T follicular helper cell (primary cell): ENCODE measurements at regions not wholly inside any gene's neighbourhood (a gene's known extent, or its start where the extent isn't known, plus 50 kb on each side); places are given as distances from the start of the nearest gene placed in this dataset.

Experiments
- DNase-seq: peaks from one replicate; pipeline ENCODE4 v3.0.0-alpha.2; 2020; ENCODE audit warnings: low read depth

DNA sequence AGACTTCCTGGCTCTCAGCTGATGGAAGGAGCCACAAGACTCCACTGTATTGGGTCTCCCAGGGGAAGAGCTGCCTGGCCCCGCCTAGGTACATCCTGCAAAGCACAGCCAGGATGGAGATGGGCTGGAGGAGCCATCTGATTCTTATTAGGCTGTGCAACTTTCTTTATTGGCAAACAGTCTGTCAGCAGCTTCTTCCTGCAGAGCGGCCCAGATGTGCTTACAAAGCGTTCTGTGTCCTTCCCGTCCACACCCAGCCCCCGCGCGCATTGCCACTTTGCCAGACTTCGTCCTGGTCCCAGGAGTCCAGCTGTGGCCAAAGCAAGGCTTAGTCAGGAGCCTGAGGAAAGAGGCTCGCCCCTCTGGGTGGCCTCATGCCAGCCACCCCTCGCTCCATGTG lies 409.3 kb downstream of the ZNF536 start:
- DNase-seq, result no peak

DNA sequence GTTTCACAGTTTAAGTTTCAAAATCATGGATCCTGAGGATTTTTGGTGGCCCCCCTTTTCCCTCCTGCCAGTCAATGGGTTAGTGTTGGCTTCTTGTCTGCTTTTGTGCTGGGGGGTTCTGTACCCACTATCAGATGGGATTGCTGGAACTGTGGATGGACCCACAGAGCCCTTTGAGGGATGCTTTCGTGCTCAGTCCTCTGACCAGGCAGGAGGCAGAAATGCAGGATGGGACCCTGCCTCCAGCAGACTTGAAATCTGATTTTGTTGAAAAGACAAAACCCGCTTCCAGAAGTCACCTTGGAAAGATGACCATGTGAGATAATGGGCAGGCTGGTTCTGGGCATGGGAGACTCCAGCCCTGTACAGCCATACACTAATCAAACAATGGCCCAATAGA lies 408.9 kb downstream of the ZNF536 start:
- DNase-seq, result no peak

DNA sequence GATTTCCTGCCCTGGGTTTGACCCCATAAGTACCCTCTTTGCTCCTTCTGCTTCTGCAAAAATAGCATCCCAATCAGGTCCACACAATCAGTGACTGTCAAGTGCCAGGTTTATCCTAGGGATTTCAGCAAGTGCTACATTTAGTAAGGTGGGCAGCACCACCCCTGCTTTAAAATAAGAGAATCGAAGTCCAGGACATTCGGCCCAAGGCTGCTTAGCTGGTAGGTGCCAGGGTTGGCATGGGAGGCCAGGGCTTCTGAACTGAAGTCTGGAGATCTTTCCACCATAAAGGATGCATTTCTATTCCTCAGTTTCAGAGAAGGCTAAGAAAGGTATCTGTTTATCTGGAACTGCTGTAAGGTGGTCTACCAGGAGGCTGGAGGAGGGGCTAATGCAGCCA lies 408.3 kb downstream of the ZNF536 start:
- DNase-seq, result no peak

DNA sequence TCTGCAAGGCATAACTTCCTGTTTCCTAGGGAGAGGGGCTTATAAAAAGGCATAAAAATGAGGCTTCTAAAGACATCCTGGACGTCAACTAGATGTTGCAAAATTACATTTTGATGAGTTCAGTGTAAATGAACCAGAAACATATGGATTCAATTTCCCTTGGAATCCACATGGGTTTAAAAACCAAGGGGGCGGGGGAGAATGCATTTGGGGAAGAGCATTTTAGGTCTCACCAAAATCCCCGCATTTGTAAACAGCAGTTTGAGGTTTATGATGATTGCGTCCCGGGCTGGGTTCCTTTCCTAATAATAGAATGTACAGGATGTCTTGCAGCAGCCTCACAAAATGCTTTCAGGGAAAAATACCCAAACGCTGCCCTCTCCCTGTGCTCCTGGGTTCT lies 407.8 kb downstream of the ZNF536 start:
- no peak for DNase-seq

DNA sequence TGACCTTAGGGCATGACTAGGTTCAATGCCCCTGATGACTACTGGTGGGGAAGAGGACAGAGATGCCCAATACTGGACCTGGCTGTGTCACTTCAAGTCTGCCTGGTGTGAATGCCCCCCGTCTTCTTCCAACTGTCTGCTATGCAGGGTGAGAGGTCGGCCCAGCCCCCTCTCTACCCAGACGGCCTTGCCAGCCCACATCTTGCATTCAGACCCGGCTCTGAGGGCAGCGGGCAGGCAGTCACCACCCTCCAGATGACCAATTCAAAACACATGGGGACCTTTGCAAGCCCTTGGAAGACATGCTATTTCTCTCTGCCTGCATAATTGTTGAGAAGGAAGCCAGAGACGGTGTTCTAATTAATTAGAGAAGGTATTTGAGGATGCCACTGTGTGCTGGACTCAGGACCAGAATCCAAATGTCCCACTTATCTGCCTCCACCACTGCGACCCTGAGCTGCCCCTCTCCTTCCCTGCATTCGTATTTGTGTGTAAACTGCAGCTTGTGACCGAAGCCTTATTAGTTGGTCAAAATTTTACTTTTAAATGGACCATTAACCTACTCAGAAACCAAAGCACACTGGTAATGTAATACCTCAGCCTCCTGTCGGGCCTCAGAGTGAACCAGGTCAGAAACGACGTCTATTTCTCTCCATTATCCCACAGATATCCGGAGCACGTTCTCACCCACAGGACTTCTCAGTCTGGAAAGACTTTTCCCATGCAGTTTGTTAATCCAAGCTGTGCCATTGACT lies 407.0 kb downstream of the ZNF536 start:
- no peak for DNase-seq

DNA sequence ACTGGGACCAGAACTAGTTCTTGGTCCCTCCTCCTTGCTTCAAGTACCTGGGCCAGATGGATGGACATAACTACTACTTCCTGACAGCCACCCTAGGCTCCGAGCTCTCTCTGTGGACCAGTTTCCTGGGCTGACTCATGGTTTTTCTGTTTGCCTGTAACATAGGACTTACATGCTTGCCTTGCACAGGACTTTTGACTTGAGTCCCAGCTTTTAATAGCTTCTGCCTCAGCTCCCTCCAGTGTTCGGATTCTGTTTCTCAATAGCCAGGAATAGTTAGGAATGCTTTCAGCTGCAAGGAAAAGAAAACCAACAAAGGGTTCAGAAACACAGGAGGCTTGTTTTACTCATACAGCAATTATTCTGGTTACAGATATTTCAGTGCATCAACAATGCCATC lies 405.9 kb downstream of the ZNF536 start:
- DNase-seq, result no peak

DNA sequence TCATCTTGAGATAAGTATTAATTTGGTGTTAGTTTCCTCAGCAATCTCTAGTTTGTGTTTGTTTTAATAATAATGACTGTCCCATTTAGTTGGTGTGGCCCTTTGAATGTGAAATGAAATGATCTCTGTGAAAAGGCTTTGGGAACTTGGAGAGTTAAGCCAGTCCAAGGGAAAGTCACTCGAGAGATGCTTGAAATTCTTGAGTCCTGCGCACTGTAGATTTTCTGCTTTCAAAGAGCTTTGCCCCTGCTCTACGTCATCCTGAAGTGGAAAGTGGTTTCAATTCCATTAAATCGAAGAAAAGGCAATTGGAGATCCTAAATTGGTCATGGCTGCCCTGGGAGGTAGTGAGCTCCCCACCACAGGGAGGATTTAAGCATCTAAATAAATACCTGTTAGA lies 403.8 kb downstream of the ZNF536 start:
- DNase-seq, result no peak

DNA sequence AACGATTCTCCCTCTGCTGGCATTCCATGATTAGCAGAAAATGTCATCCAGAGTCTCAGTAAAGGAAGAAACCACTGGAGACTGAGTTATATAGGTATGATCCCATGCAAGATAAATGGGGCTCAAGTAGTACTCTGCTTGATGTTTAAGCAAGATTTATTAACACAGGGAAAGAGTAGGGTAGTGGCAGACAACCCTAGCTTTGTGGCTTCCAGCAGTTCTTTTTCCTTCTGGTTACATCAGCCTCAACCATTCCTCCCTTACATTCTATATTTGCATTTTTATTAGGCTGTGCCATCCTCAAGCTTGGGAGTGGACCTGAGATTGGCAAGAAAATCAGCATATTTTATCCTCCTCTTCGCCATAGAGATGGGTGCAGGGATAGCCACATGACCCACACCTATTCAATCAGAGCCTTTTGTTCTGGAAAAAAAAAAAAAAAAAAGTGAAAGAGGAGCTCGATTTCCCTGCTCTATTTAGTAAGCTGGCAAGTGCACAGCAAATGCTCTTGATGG lies 402.1 kb downstream of the ZNF536 start:
- no peak for DNase-seq

DNA sequence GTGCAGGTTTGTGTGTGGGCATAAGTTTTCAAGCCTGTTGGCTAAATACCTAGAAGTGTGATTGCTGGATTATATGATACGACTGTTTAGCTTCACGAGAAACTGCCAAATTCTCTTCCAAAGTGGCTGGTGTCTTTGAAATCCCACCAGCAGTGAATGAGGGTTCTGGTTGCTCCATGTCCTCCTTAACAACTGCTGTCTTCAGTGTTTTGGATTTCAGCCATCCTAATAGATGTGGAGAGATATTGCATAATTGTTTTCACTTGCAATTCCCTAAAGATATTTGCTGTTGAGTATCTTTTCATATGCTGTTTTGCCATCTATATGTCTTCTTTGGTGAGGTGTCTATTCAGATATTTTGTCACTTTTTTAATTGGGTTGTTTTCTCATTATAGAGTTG lies 390.5 kb downstream of the ZNF536 start:
- no peak for DNase-seq

DNA sequence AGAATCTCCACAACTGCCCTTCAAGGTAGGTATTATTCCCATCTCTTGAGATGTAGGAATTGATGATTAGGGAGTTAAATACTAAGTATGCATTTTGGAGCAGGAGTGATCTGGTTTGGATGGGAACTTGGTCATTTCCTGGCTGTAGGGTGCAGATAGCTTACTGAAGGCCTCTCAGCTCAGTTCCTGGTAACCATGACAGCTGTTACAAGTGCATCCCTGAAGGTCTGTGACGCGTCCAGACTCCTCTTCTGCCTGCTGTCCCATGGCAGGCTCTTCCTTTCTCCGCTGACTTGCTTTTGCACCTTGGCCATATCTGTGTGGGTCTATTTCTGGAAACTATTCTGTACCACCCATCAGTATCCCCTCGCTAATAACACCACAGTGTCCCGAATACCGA lies 387.8 kb downstream of the ZNF536 start:
- no peak for DNase-seq

DNA sequence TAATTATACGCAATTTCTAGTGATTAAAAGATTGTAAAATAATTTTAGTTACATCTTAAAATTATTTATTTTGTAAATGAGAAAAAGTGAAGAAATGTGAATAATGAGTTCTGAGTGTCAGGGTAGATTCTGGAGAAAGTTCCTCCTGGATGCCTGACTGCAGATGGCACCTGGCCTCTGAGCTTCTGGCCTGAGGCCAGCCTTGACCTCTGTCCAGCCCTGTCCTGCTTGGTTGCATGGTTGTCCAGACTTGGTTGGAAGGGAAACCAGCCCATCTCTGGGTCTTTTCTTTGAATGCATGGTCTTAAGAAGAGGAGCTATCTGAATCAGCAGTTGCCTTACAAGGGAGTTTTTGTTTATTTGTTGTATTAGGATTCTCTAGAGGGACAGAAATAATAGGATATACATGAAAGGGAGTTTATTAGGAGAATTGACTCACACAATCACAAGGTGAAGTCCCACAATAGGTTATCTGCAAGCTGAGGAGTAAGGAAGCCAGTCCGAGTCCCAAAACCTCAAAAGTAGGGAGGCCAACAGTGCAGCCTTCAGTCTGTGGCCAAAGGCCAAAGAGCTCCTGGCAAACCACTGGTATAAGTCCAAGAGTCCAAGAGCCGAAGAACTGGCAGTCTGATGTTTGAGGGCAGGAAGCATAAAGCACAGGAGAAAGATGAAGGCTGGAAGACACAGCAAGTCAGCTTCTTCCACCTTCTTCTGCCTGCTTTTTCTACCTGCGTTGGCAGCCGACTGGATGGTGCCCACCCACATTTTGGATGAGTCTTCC lies 385.8 kb downstream of the ZNF536 start:
- no peak for DNase-seq

DNA sequence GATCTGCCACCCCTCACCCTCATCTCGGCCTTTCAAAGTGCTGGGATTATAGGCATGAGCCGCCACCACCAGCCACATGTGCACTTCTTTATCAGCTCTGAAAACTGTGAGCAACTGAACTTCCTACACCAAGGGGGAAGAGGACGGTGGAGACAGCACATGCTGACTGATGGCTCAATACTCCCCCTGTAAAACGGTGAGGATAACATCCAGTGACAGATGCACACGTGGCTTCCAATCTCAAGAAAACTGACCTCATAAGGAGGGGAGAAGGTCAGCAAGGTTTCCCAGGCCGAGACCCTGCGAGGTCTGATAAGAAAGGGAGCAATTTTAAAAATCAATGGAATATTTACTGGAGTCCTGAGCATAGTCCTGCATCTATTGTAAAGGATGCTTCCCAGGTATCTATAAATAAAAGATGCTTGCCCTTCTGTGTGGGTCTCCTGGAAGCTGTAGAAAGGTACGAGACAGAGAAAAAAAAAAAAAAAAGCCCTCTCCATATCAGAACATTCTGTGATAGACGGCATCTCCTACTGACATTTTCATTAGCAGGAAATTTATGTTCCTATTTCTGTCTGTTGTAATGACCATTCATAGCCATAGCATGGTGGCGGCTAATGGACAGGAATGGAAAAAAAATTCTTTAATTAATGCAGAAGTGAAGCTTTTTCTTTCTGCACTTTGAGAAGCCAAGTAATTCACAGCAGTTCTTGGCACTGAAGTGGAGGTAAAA lies 385.1 kb downstream of the ZNF536 start:
- no peak for DNase-seq

DNA sequence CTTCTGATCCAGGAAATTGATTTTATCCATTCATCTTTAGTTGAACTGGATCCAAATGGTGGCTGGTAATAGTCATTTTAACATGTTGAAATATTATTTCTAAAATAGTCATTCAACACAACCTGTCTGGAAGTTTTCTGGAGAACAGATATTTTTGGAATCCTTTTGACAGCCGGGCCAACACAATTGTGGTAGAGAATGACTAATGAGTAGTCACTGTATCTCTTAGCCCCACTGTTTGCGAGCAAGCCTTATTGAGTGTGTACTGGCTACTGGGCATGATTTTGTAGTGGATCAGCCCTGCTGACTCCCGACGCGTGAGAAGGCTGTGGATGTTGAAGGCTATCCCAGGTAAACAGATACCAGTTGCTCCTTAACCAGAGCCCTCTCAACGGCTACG lies 383.4 kb downstream of the ZNF536 start:
- DNase-seq, result no peak

DNA sequence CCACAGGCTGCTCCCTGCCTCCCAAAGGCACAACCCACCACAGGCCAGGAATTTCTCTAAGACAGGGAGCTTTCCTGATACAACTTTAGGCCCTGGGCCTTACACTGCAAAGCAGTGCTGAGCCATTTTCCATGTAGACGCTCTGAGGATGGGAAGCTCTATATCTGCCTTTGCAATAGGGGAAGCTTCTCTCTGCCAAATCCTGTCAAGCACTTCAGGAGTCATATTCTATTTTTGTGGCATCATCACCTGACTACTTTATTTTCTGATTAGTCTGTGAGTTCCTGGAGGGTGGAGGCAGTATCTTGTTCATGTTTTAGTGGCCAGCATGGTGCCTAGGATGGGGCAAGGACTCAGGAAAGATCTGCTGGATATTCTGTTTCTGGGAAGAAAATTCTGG lies 382.0 kb downstream of the ZNF536 start:
- DNase-seq, result no peak

DNA sequence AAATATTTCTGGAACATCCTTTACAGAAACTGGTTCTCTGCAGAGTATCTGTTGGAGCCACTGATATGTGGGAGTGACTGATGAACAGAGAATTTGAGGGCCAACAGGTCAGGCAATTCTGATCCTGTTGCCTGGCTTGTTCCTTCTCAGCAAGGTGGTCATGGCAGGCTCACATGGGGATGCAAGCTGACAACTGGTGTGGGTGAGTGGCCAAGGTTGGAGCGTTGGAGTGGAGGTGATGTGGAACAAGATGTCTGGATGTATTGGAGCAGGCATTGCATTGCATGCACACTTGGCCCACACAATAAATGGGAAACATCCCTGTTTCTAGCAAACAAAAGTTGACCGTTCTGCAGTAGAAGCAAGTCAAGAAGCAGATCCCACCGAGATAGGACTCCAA lies 380.7 kb downstream of the ZNF536 start:
- no peak for DNase-seq

DNA sequence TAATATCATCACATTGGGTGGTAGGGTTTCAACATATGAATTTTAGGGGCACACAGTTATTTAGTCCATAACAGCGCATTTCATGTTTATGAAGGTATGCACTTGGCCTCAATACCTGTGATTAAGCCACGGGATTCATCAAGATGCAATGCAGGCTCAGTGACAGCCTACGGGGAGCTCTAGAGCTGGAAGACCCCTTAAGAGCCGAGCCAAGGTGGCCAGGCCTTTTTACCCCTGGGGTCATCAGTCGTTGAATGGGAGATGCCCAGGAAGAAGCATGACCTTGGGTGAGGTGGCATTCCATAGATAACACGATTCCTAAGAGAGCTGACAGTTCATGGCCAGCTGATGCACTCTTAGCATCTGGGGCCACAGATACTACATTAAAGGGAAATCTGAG lies 380.0 kb downstream of the ZNF536 start:
- no peak for DNase-seq

DNA sequence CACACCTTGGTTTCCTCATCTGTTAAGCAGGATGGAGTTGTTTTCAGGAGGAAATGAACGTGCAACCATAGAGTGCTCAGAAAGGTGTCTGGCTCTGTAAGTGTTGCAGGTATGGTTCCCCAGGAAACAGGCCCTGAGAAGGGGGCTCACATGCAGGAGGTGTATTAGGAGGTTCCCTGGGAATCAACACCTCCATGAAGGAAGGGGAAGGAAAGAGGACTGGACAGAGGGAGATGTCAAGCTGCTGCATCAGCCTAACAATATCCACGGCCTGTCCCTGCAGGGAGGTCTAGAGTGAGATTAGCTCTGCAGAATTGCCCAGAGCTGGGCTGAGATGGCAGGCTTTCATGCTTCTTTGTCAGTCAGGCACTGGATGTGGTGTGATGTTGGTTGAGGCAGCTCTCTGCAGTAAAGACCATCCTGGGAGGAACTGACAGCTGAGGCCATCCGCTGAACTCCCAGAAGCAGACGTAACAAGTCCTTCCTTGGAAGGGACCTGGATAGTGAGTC lies 373.3 kb downstream of the ZNF536 start:
- DNase-seq, result no peak

DNA sequence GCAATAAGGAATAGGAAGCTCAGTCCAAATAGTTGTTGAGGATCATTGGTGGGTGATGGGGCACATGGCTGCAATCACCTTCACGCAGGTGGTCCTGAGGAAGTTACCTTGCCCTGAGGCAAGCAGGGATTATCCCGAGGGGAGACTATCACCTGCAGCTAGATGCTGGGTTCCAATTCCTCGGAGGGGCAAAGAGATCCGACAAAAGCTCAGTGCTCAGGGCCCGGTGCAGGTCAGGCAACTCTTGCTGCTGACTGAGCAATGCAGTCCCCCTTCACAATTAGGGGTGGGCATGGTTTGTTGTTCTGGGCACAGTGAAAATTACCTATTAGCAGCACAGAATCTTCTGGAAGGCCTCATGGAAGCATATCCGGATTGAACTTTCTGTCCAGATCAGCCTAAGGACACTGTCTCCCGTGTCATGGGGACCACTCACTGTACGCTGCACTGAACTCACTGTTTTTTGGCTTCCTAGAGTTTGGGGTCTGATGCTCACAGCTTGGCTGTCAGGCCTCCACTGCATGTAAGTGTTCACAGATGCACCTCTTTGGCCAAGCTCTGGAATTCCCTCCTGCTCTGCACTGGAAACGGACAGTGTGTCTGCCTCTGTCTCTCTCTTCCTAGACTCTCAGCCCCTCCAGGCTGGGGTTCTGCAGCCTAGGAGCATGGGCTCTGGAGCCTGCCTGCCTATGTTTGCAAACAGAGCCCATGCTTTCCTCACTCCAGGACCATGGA lies 372.7 kb downstream of the ZNF536 start:
- DNase-seq, result no peak

DNA sequence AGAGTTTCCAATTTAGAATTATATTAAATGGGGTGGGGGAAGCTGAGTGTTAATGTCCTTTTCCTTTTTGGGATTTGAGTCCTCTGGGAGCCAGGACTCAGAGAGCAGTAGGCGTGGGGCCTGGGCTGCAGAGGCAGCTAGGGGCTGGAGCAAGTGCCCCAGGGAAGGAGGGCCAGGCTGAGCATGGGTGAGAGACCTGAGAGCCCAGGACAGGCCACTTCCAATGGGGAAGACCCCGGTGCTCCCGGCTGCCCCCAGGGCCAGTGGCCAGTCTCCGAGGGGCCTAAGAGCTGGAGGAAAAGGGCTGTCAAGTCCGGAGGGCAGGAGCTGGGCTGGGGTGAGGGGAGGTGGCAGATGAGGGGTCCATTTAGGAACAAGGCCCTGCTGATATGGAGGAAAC lies 371.5 kb downstream of the ZNF536 start:
- no peak for DNase-seq

DNA sequence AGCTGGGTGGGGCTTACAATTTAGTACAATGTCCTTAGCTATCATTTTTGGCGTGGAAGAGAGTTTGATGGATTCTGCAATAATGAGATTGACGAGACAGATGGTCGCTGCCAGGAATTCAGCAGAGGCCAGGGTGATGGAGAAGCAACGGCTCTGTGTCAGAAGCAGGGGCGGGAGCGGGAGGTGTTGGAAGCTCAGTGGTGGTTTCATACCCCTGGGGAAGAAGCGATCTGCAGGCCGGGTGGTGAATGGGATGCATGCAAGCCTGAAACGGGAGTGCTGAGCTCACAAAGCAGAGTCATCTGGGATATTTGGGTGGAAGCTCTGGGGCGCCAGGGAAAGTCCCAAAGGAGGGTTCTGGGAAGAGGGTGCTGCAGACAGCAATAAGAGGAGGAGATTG lies 370.8 kb downstream of the ZNF536 start:
- DNase-seq, result no peak

DNA sequence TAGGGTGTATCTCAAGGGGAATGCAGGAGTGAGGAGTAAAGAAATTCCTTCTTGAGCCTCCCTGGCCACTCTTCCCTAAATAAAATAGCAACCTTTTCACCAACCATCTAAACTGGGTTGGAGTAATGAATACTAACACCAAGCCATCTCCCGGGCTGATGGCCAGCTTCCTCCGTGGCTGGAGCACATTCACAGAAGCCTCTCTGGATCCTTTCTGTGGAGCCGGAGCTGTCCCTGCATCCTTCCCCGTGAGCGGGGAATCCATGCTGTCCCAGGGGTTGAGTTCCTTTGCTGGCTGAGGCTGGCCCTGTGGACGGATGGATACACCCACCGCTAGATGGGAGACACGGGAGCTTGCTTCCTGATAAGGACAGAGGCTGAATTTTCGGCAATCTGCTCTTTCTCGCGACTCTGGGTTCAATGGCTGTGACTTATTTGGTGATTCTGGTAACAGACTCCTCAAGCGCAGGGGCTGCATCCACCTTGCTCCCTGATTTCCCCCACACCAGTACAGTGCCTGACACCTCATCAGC lies 370.3 kb downstream of the ZNF536 start:
- DNase-seq, result no peak

DNA sequence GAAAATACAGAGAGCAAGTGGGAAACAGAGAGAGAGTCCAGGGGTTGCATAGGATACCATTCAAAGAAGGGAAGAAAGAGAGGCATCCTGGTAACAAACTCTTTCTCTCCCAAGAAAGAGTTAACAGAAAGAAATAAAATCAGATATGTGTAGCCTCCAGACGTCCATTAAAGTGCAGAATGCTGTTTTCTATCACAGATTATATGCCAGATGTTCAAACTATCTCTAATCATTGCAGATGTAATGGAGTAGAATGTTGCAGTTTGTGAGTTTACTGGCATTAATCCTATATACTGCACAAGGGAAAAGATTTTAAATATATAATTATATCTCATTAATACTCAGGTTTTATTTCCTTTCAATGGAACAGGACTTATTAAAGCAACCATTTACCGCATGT lies 369.4 kb downstream of the ZNF536 start:
- no peak for DNase-seq
